ENCODE measurements at regions not wholly inside any gene's neighbourhood (a gene's known extent, or its start where the extent isn't known, plus 50 kb on each side); places are given as distances from the start of the nearest gene placed in this dataset.

- ATAC-seq (peak; percentile 87), DNase-seq (ENCODE audit: low read depth, low spot score) (peak; percentile 36)
- Histone ChIP-seq H3K4me3 (replicated peaks in 1 of 2; ENCODE audit: low read depth in 1 of 2, low read length in 2 of 2) (no peak overlapping the region), H3K9ac (ENCODE audit: low read length) (no peak overlapping the region), H3K79me2 (ENCODE audit: insufficient read depth, low read length) (no peaks in the 10 kb centered on the region), H3K9me3 (ENCODE audit: control insufficient read depth in 1 of 2, insufficient read depth in 1 of 2, low read depth in 1 of 2, low read length in 2 of 2) (no peaks in the 10 kb centered on the region), H3K36me3 (ENCODE audit: control insufficient read depth in 1 of 2, insufficient read depth in 2 of 2, low read length in 2 of 2) (no peaks in the 10 kb centered on the region), H3K4me1 (ENCODE audit: control insufficient read depth in 1 of 2, insufficient read depth in 2 of 2, low read length in 2 of 2) (peaks cover 0 to 12% of the 10 kb centered on the region in 2 experiments; a peak in 1 of 4 replicates), H4K20me1 (ENCODE audit: insufficient read depth) (no peaks in the 10 kb centered on the region), H2AFZ (ENCODE audit: low read depth, low read length, poor library complexity, severe bottlenecking) (no peak overlapping the region), H3K9me2 (ENCODE audit: insufficient read depth) (no peaks in the 10 kb centered on the region), H3K4me2 (ENCODE audit: low read length) (no peak overlapping the region), H3K27me3 (ENCODE audit: insufficient read depth, low read length) (peaks cover 16% of the 10 kb centered on the region), H3K27ac (ENCODE audit: low read depth, low read length) (no peak overlapping the region)
- no peak for TF ChIP-seq ELF1 (IDR thresholded peaks at IDR 0.05; ENCODE audit: borderline replicate concordance, low read depth)
- TF ChIP-seq EGR1 (IDR thresholded peaks at IDR 0.05; ENCODE audit: low read depth): no peak
- peak; percentile 45; the same call in 1 of the 2 replicates for TF ChIP-seq JUND (IDR thresholded peaks at IDR 0.05)
- TF ChIP-seq, protein P1, sequence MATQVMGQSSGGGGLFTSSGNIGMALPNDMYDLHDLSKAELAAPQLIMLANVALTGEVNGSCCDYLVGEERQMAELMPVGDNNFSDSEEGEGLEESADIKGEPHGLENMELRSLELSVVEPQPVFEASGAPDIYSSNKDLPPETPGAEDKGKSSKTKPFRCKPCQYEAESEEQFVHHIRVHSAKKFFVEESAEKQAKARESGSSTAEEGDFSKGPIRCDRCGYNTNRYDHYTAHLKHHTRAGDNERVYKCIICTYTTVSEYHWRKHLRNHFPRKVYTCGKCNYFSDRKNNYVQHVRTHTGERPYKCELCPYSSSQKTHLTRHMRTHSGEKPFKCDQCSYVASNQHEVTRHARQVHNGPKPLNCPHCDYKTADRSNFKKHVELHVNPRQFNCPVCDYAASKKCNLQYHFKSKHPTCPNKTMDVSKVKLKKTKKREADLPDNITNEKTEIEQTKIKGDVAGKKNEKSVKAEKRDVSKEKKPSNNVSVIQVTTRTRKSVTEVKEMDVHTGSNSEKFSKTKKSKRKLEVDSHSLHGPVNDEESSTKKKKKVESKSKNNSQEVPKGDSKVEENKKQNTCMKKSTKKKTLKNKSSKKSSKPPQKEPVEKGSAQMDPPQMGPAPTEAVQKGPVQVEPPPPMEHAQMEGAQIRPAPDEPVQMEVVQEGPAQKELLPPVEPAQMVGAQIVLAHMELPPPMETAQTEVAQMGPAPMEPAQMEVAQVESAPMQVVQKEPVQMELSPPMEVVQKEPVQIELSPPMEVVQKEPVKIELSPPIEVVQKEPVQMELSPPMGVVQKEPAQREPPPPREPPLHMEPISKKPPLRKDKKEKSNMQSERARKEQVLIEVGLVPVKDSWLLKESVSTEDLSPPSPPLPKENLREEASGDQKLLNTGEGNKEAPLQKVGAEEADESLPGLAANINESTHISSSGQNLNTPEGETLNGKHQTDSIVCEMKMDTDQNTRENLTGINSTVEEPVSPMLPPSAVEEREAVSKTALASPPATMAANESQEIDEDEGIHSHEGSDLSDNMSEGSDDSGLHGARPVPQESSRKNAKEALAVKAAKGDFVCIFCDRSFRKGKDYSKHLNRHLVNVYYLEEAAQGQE (IDR thresholded peaks at IDR 0.05; ENCODE audit: low read depth): no peak
- no peak for TF ChIP-seq CBX3 (IDR thresholded peaks at IDR 0.05; ENCODE audit: low read depth)
- TF ChIP-seq CTCF (IDR thresholded peaks at IDR 0.05 in 2 of 3, conservative IDR thresholded peaks at IDR 0.05 in 1 of 3; ENCODE audit: borderline replicate concordance in 1 of 3, insufficient read depth in 1 of 3, low read depth in 2 of 3, low read length in 2 of 3): peak in 2 of 3 experiments; percentile 41 to 47; a peak in 4 of 6 replicates
- TF ChIP-seq FOSL1 (IDR thresholded peaks at IDR 0.05; ENCODE audit: low read depth): peak; percentile 39
- TF ChIP-seq MAX (IDR thresholded peaks at IDR 0.05): 0 out of 2 replicates have a peak, but pooled peaks have one; percentile 12
- CTCF ChIA-PET: interaction anchor here (0.9 to 1.5 kb wide), 4 partner anchors 9 to 1064 kb away, joined by 3 to 6 read pairs (median 5); no protein-coding TSS in a partner anchor
- RAD21 ChIA-PET (ENCODE audit: low non-redundant PET in 1 of 2, low total read pairs in 2 of 2, uncharacterized antibody in 2 of 2, unreplicated experiment in 2 of 2): no interaction called here
- intact Hi-C loops (cut with micrococcal nuclease): no loop called here
- POLR2A ChIA-PET: no interaction called here
- no TSS peak for BruUV-seq (replicated peaks)
Observed at GRCh38 chr1:34696230-34696629, 58.6 kb upstream of the GJB5 start.

Measured in HCT116 (cell line).